SU-DHL-6 (cell line): ENCODE measurements at regions not wholly inside any gene's neighbourhood (a gene's known extent, or its start where the extent isn't known, plus 50 kb on each side); places are given as distances from the start of the nearest gene placed in this dataset.

Experiments used
- CTCF ChIP-seq: fragments of 200-600 bp; sonication (generic); IDR thresholded peaks from one replicate; pipeline ENCODE4 v1.5.1; 2017; ENCODE audit warnings: antibody characterized with exemption, mild to moderate bottlenecking, low read length, moderate library complexity; ENCODE audit not compliant: insufficient read depth, poor library complexity, severe bottlenecking
- EZH2phosphoT487 ChIP-seq: fragments of 200-600 bp; sonication (generic), shearing (Covaris generic); conservative IDR thresholded peaks from 2 replicates; pipeline ENCODE4 v1.6.1; 2018; ENCODE audit warnings: mild to moderate bottlenecking, antibody characterized with exemption, low read length, moderate library complexity, mixed read lengths

GRCh38 chr7:16026253-16027020 lies 340.0 kb upstream of the MEOX2 start:
- no peak for TF ChIP-seq EZH2phosphoT487
- no peak for TF ChIP-seq CTCF
